GM12874 (cell line): ENCODE measurements at regions not wholly inside any gene's neighbourhood (a gene's known extent, or its start where the extent isn't known, plus 50 kb on each side); places are given as distances from the start of the nearest gene placed in this dataset.

ENCODE experiments used
- TF ChIP-seq, protein P1 (sequence below): IDR thresholded peaks from 2 replicates; pipeline ENCODE4 v1.5.1; 2011; ENCODE audit warnings: low read depth, mild to moderate bottlenecking, control low read depth, low read length, moderate library complexity; ENCODE audit not compliant: insufficient read depth

DNA sequence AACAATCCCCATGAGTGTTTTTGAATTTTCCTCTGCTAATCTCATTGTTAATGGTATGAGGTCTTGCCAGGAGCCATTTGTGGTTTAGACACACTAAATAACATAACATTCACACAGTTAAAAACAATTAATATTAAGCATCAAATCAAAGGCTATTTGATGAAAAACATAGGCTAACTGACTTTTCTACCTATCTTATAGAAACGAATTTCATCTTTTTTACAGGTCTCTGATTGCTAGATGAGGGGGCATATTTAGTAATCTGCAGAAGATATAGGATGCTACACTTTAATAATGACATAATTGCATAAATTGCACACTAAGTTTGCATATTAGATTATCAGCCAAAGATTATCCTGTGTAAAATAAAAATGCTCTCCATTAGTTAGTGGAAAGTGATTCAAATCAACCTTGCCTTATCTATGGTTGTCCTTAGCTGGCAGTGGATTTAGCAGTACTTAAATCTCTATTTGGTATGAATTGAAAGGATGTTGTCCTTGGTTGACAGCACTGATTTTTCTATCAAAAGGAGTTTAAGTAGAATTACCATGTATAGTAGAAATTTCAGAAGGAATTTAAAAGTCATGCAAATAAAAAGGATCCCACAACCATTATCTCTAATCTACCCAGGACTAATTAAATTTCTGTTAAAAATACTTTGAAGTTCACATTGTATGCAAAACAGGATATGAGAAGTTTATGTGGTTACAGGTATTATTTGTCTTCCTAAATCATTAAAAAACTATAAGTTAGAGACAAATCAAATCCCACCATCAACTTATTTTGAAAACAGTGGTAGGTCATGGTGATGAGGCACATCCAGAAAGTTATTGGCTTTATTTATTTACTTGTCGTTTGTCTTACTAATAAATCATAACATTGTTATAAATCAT is 50.6 kb upstream of the SPAG16 start:
- TF ChIP-seq, protein P1, sequence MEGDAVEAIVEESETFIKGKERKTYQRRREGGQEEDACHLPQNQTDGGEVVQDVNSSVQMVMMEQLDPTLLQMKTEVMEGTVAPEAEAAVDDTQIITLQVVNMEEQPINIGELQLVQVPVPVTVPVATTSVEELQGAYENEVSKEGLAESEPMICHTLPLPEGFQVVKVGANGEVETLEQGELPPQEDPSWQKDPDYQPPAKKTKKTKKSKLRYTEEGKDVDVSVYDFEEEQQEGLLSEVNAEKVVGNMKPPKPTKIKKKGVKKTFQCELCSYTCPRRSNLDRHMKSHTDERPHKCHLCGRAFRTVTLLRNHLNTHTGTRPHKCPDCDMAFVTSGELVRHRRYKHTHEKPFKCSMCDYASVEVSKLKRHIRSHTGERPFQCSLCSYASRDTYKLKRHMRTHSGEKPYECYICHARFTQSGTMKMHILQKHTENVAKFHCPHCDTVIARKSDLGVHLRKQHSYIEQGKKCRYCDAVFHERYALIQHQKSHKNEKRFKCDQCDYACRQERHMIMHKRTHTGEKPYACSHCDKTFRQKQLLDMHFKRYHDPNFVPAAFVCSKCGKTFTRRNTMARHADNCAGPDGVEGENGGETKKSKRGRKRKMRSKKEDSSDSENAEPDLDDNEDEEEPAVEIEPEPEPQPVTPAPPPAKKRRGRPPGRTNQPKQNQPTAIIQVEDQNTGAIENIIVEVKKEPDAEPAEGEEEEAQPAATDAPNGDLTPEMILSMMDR, result no peak
